WTC11 (cell line): ENCODE measurements at regions not wholly inside any gene's neighbourhood (a gene's known extent, or its start where the extent isn't known, plus 50 kb on each side); places are given as distances from the start of the nearest gene placed in this dataset.

ENCODE experiments used
- ATF2 ChIP-seq: sonication (generic); formaldehyde crosslinking; IDR thresholded peaks from 2 replicates; pipeline ENCODE4 v1.8.1; 2022; ENCODE audit warnings: low read depth, missing genetic modification reagents, borderline replicate concordance
- CREB1 ChIP-seq: sonication (generic); formaldehyde crosslinking; IDR thresholded peaks from 2 replicates; pipeline ENCODE4 v1.8.0; 2023; ENCODE audit warnings: mild to moderate bottlenecking, missing genetic modification reagents
- FOXJ3 ChIP-seq: sonication (generic); formaldehyde crosslinking; IDR thresholded peaks from 2 replicates; pipeline ENCODE4 v1.9.0; 2021; ENCODE audit warnings: missing genetic modification reagents, mild to moderate bottlenecking, borderline replicate concordance
- FOXP1 ChIP-seq: sonication (generic); formaldehyde crosslinking; IDR thresholded peaks from 2 replicates; pipeline ENCODE4 v1.8.0; 2022; ENCODE audit warnings: missing genetic modification reagents, mild to moderate bottlenecking, moderate library complexity, borderline replicate concordance
- KAT7 ChIP-seq: sonication (generic); formaldehyde crosslinking; IDR thresholded peaks from 2 replicates; pipeline ENCODE4 v1.8.1; 2023; ENCODE audit warnings: missing genetic modification reagents, mild to moderate bottlenecking, borderline replicate concordance
- NFE2L1 ChIP-seq: sonication (generic); formaldehyde crosslinking; IDR thresholded peaks from 2 replicates; pipeline ENCODE4 v1.8.1; 2023; ENCODE audit warnings: missing genetic modification reagents
- NR2C2 ChIP-seq: sonication (generic); formaldehyde crosslinking; IDR thresholded peaks from 2 replicates; pipeline ENCODE4 v1.8.0; 2022; ENCODE audit warnings: mild to moderate bottlenecking, missing genetic modification reagents
- SP1 ChIP-seq: sonication (generic); formaldehyde crosslinking; conservative IDR thresholded peaks from 2 replicates; pipeline ENCODE4 v1.8.1; 2022; ENCODE audit warnings: missing genetic modification reagents
- ZNF263 ChIP-seq: sonication (generic); formaldehyde crosslinking; IDR thresholded peaks from 2 replicates; pipeline ENCODE4 v1.8.1; 2022; ENCODE audit warnings: low read depth, mild to moderate bottlenecking, moderate library complexity, missing genetic modification reagents
- TF ChIP-seq, protein P1 (sequence below): fragments of 200-600 bp; IDR thresholded peaks from 2 replicates; pipeline ENCODE4 v1.8.0; 2022; ENCODE audit warnings: antibody characterized with exemption
- TF ChIP-seq, protein P2 (sequence below): sonication (generic); formaldehyde crosslinking; IDR thresholded peaks from 2 replicates; pipeline ENCODE4 v1.8.0; 2023; ENCODE audit warnings: mild to moderate bottlenecking, missing genetic modification reagents
- TF ChIP-seq, protein P3 (sequence below): sonication (generic); formaldehyde crosslinking; IDR thresholded peaks from 2 replicates; pipeline ENCODE4 v1.8.1; 2023; ENCODE audit warnings: mild to moderate bottlenecking, missing genetic modification reagents, moderate library complexity

- TF ChIP-seq FOXP1 (CRISPR knock-in tag) (no peak), CREB1 (CRISPR knock-in tag) (no peak), SP1 (CRISPR knock-in tag) (no peak), NFE2L1 (no peak), ATF2 (no peak), ZNF263 (CRISPR knock-in tag) (no peak), KAT7 (CRISPR knock-in tag) (no peak), FOXJ3 (no peak), NR2C2 (no peak)
- TF ChIP-seq, protein P1, sequence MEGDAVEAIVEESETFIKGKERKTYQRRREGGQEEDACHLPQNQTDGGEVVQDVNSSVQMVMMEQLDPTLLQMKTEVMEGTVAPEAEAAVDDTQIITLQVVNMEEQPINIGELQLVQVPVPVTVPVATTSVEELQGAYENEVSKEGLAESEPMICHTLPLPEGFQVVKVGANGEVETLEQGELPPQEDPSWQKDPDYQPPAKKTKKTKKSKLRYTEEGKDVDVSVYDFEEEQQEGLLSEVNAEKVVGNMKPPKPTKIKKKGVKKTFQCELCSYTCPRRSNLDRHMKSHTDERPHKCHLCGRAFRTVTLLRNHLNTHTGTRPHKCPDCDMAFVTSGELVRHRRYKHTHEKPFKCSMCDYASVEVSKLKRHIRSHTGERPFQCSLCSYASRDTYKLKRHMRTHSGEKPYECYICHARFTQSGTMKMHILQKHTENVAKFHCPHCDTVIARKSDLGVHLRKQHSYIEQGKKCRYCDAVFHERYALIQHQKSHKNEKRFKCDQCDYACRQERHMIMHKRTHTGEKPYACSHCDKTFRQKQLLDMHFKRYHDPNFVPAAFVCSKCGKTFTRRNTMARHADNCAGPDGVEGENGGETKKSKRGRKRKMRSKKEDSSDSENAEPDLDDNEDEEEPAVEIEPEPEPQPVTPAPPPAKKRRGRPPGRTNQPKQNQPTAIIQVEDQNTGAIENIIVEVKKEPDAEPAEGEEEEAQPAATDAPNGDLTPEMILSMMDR = no peak
- TF ChIP-seq, protein P2, sequence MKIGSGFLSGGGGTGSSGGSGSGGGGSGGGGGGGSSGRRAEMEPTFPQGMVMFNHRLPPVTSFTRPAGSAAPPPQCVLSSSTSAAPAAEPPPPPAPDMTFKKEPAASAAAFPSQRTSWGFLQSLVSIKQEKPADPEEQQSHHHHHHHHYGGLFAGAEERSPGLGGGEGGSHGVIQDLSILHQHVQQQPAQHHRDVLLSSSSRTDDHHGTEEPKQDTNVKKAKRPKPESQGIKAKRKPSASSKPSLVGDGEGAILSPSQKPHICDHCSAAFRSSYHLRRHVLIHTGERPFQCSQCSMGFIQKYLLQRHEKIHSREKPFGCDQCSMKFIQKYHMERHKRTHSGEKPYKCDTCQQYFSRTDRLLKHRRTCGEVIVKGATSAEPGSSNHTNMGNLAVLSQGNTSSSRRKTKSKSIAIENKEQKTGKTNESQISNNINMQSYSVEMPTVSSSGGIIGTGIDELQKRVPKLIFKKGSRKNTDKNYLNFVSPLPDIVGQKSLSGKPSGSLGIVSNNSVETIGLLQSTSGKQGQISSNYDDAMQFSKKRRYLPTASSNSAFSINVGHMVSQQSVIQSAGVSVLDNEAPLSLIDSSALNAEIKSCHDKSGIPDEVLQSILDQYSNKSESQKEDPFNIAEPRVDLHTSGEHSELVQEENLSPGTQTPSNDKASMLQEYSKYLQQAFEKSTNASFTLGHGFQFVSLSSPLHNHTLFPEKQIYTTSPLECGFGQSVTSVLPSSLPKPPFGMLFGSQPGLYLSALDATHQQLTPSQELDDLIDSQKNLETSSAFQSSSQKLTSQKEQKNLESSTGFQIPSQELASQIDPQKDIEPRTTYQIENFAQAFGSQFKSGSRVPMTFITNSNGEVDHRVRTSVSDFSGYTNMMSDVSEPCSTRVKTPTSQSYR (CRISPR knock-in tag) = no peak
- TF ChIP-seq, protein P3, sequence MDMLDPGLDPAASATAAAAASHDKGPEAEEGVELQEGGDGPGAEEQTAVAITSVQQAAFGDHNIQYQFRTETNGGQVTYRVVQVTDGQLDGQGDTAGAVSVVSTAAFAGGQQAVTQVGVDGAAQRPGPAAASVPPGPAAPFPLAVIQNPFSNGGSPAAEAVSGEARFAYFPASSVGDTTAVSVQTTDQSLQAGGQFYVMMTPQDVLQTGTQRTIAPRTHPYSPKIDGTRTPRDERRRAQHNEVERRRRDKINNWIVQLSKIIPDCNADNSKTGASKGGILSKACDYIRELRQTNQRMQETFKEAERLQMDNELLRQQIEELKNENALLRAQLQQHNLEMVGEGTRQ (CRISPR knock-in tag) = no peak
Measured at GRCh38 chr9:87073692-87074091, 126.4 kb upstream of the GAS1 start.
